ENCODE measurements at regions not wholly inside any gene's neighbourhood (a gene's known extent, or its start where the extent isn't known, plus 50 kb on each side); places are given as distances from the start of the nearest gene placed in this dataset.
"Not testable (repeated sequence)": the region's sequence is repeated elsewhere in the genome, so short reads cannot be mapped to it uniquely, and the experiment has no call there.

GRCh38 chr1:96222701-96223100, 498.9 kb upstream of the PTBP2 start:
- DNase-seq, result no peak

- not testable (repeated sequence) for DNase-seq
Measured at GRCh38 chr1:96224229-96224628, 497.4 kb upstream of the PTBP2 start.

GRCh38 chr1:96233422-96233821, 488.2 kb upstream of the PTBP2 start:
- DNase-seq, result no peak

GRCh38 chr1:96234299-96234698, 487.3 kb upstream of the PTBP2 start:
- DNase-seq, result no peak

GRCh38 chr1:96236156-96236739, 485.3 kb upstream of the PTBP2 start:
- DNase-seq, result no peak

- DNase-seq, result no peak
Measured at GRCh38 chr1:96238426-96238825, 483.2 kb upstream of the PTBP2 start.

- no peak for DNase-seq
Measured at GRCh38 chr1:96240438-96240837, 481.1 kb upstream of the PTBP2 start.

- DNase-seq, result no peak
Measured at GRCh38 chr1:96253246-96254035, 468.1 kb upstream of the PTBP2 start.

GRCh38 chr1:96256130-96256790, 465.3 kb upstream of the PTBP2 start:
- DNase-seq, result no peak

GRCh38 chr1:96259399-96259798, 462.2 kb upstream of the PTBP2 start:
- no peak for DNase-seq

GRCh38 chr1:96281491-96281890, 440.1 kb upstream of the PTBP2 start:
- DNase-seq, result no peak

- DNase-seq, result no peak
Measured at GRCh38 chr1:96290033-96290432, 431.6 kb upstream of the PTBP2 start.

- no peak for DNase-seq
Measured at GRCh38 chr1:96290801-96291200, 430.8 kb upstream of the PTBP2 start.

GRCh38 chr1:96291468-96291867, 430.1 kb upstream of the PTBP2 start:
- no peak for DNase-seq

- DNase-seq, result no peak
Measured at GRCh38 chr1:96292141-96292540, 429.4 kb upstream of the PTBP2 start.

GRCh38 chr1:96296991-96297390, 424.6 kb upstream of the PTBP2 start:
- no peak for DNase-seq

GRCh38 chr1:96306809-96307560, 414.6 kb upstream of the PTBP2 start:
- DNase-seq, result no peak

GRCh38 chr1:96308314-96308713, 413.3 kb upstream of the PTBP2 start:
- no peak for DNase-seq

GRCh38 chr1:96309783-96310182, 411.8 kb upstream of the PTBP2 start:
- DNase-seq, result no peak

GRCh38 chr1:96313216-96313615, 408.4 kb upstream of the PTBP2 start:
- no peak for DNase-seq

- no peak for DNase-seq
Measured at GRCh38 chr1:96329121-96329520, 392.5 kb upstream of the PTBP2 start.

GRCh38 chr1:96331596-96331995, 390.0 kb upstream of the PTBP2 start:
- no peak for DNase-seq

GRCh38 chr1:96333522-96334235, 387.9 kb upstream of the PTBP2 start:
- DNase-seq, result no peak

All from T-helper 1 cell (primary cell).